ENCODE measurements at regions not wholly inside any gene's neighbourhood (a gene's known extent, or its start where the extent isn't known, plus 50 kb on each side); places are given as distances from the start of the nearest gene placed in this dataset.

GRCh38 chr5:173794901-173795416 is 93.2 kb upstream of the CPEB4 start (continued):
- TF ChIP-seq ZHX1 (conservative IDR thresholded peaks at IDR 0.05; ENCODE audit: low read length): no peak
- TF ChIP-seq LCOR (CRISPR knock-in tag; IDR thresholded peaks at IDR 0.05): no peak
- TF ChIP-seq, protein P1, sequence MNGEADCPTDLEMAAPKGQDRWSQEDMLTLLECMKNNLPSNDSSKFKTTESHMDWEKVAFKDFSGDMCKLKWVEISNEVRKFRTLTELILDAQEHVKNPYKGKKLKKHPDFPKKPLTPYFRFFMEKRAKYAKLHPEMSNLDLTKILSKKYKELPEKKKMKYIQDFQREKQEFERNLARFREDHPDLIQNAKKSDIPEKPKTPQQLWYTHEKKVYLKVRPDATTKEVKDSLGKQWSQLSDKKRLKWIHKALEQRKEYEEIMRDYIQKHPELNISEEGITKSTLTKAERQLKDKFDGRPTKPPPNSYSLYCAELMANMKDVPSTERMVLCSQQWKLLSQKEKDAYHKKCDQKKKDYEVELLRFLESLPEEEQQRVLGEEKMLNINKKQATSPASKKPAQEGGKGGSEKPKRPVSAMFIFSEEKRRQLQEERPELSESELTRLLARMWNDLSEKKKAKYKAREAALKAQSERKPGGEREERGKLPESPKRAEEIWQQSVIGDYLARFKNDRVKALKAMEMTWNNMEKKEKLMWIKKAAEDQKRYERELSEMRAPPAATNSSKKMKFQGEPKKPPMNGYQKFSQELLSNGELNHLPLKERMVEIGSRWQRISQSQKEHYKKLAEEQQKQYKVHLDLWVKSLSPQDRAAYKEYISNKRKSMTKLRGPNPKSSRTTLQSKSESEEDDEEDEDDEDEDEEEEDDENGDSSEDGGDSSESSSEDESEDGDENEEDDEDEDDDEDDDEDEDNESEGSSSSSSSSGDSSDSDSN (IDR thresholded peaks at IDR 0.05; ENCODE audit: borderline replicate concordance in 1 of 2, low read depth in 2 of 2, low read length in 2 of 2): no peak
- no peak for TF ChIP-seq CBX8 (IDR thresholded peaks at IDR 0.05; ENCODE audit: borderline replicate concordance, extremely low read depth, low read depth, low read length, poor library complexity, severe bottlenecking)
- TF ChIP-seq MXD1 (CRISPR knock-in tag; IDR thresholded peaks at IDR 0.05; ENCODE audit: borderline replicate concordance, poor library complexity, severe bottlenecking): no peak

All from K562 (cell line).